IMR-90 (cell line): ENCODE measurements at regions not wholly inside any gene's neighbourhood (a gene's known extent, or its start where the extent isn't known, plus 50 kb on each side); places are given as distances from the start of the nearest gene placed in this dataset.

Experiments used
- ATAC-seq: fragments of 200-7000 bp; cut with Tn5 transposase; 2 replicates; pipeline ENCODE4 v1.9.1; 2020; ENCODE audit warnings: low read depth, mild to moderate bottlenecking, moderate library complexity
- BruUV-seq: library from RNA; stranded (reverse); fragments of 400-500 nt; replicated peaks from 2 replicates; lab custom pipeline; 2021; lab: Mats Ljungman, UMichigan
- CTCF ChIA-PET: fragments of 300-600 bp; formaldehyde crosslinking; extraction: SDS; loops from one replicate; lab custom pipeline; 2021; ENCODE audit warnings: antibody characterized with exemption; lab: Yijun Ruan, JAX
- POLR2A ChIA-PET: fragments of 300-600 bp; sonication (Branson Sonifier 250); formaldehyde crosslinking; loops from one replicate; lab custom pipeline; 2022; ENCODE audit warnings: antibody characterized with exemption; ENCODE audit not compliant: unreplicated experiment; lab: Charles Lee
- DNase-seq: peaks from one replicate; pipeline ENCODE4 v3.0.0; 2013
- H2AFZ ChIP-seq: replicated peaks from 2 replicates; pipeline ENCODE3; 2013; ENCODE audit warnings: low read length, mild to moderate bottlenecking; ENCODE audit not compliant: poor library complexity
- H2AK5ac ChIP-seq: 2 replicates; pipeline ENCODE4 v1.6.1; 2013; ENCODE audit warnings: low read depth, low read length, inconsistent platforms
- H2AK9ac ChIP-seq: replicated peaks from 2 replicates; pipeline ENCODE3; 2013; ENCODE audit warnings: mild to moderate bottlenecking, low read depth, low read length, moderate library complexity; ENCODE audit not compliant: poor library complexity
- H2BK120ac ChIP-seq: 2 replicates; pipeline ENCODE4 v1.6.1; 2013; ENCODE audit warnings: low read depth, low read length, inconsistent platforms
- H2BK15ac ChIP-seq: 3 replicates; pipeline ENCODE4 v1.6.1; 2013; ENCODE audit warnings: low read depth, low read length, inconsistent platforms
- H2BK20ac ChIP-seq: 2 replicates; pipeline ENCODE4 v1.6.1; 2013; ENCODE audit warnings: low read depth, mild to moderate bottlenecking, inconsistent platforms, low read length, moderate library complexity
- H2BK5ac ChIP-seq: 2 replicates; pipeline ENCODE4 v1.6.1; 2013; ENCODE audit warnings: mild to moderate bottlenecking, low read depth, low read length, inconsistent platforms; ENCODE audit not compliant: poor library complexity, severe bottlenecking
- H3K14ac ChIP-seq: replicated peaks from 2 replicates; pipeline ENCODE4 v1.6.1; 2013; ENCODE audit warnings: low read depth, low read length, inconsistent platforms
- H3K18ac ChIP-seq: 2 replicates; pipeline ENCODE4 v1.6.1; 2013; ENCODE audit warnings: low read depth, low read length, control low read depth
- H3K23ac ChIP-seq: 2 replicates; pipeline ENCODE4 v1.6.1; 2013; ENCODE audit warnings: low read depth, low read length, inconsistent platforms
- H3K27ac ChIP-seq: 2 replicates; pipeline ENCODE4 v1.5.1; 2013; ENCODE audit warnings: mild to moderate bottlenecking, control low read depth, low read length; ENCODE audit not compliant: insufficient read depth
- H3K27me3 ChIP-seq: 2 replicates; pipeline ENCODE4 v1.6.1; 2013; ENCODE audit warnings: low read length; ENCODE audit not compliant: control insufficient read depth, insufficient read depth
- H3K36me3 ChIP-seq: 2 replicates; pipeline ENCODE4 v1.6.1; 2013; ENCODE audit warnings: low read length, mixed read lengths; ENCODE audit not compliant: control insufficient read depth, insufficient read depth
- H3K4ac ChIP-seq: 2 replicates; pipeline ENCODE4 v1.6.1; 2013; ENCODE audit warnings: low read depth, low read length, inconsistent platforms
- H3K4me1 ChIP-seq: 2 replicates; pipeline ENCODE4 v1.6.1; 2013; ENCODE audit warnings: low read length, mixed read lengths; ENCODE audit not compliant: control insufficient read depth, insufficient read depth
- H3K4me2 ChIP-seq: 2 replicates; pipeline ENCODE4 v1.6.1; 2013; ENCODE audit warnings: low read depth, mild to moderate bottlenecking, control low read depth, low read length, moderate library complexity
- H3K4me3 ChIP-seq: 2 replicates; pipeline ENCODE4 v1.5.1; 2013; ENCODE audit warnings: low read depth, mild to moderate bottlenecking, control low read depth, low read length, moderate library complexity; ENCODE audit not compliant: insufficient read depth
- H3K56ac ChIP-seq: 2 replicates; pipeline ENCODE4 v1.6.1; 2013; ENCODE audit warnings: low read length, inconsistent platforms; ENCODE audit not compliant: insufficient read depth; ENCODE audit errors: extremely low read depth
- H3K79me1 ChIP-seq, 2 experiments: 2 replicates each; pipeline ENCODE4 v1.6.1; 2013; ENCODE audit warnings: low read length in 2 of 2, inconsistent platforms in 1 of 2, low read depth in 1 of 2
- H3K9ac ChIP-seq: 2 replicates; pipeline ENCODE4 v1.6.1; 2013; ENCODE audit warnings: low read depth, low read length, control low read depth
- H3K9me1 ChIP-seq: 2 replicates; pipeline ENCODE4 v1.6.1; 2013; ENCODE audit warnings: low read length, inconsistent platforms; ENCODE audit not compliant: insufficient read depth
- H3K9me3 ChIP-seq: 2 replicates; pipeline ENCODE4 v1.6.1; 2013; ENCODE audit warnings: low read length; ENCODE audit not compliant: control insufficient read depth, insufficient read depth
- H4K20me1 ChIP-seq: 2 replicates; pipeline ENCODE4 v1.6.1; 2013; ENCODE audit warnings: low read length, inconsistent platforms; ENCODE audit not compliant: insufficient read depth
- H4K5ac ChIP-seq: 2 replicates; pipeline ENCODE4 v1.6.1; 2013; ENCODE audit warnings: mild to moderate bottlenecking, low read depth, low read length, control low read depth
- H4K8ac ChIP-seq, 2 experiments: 2 replicates each; pipeline ENCODE4 v1.6.1; 2013; ENCODE audit warnings: low read depth in 2 of 2, low read length in 2 of 2, control low read depth in 1 of 2, inconsistent platforms in 1 of 2
- H4K91ac ChIP-seq: 2 replicates; pipeline ENCODE4 v1.6.1; 2013; ENCODE audit warnings: low read depth, low read length, inconsistent platforms; ENCODE audit not compliant: insufficient read depth
- BHLHE40 ChIP-seq: fragments of 150-350 bp; IDR thresholded peaks from 2 replicates; pipeline ENCODE4 v1.6.1; 2016; ENCODE audit warnings: mild to moderate bottlenecking, low read depth, low read length
- CEBPB ChIP-seq: IDR thresholded peaks from 2 replicates; pipeline ENCODE4 v1.6.1; 2012; ENCODE audit warnings: low read depth, low read length, improper control_type of control experiment
- CHD1 ChIP-seq: IDR thresholded peaks from 2 replicates; pipeline ENCODE4 v1.6.1; 2012; ENCODE audit warnings: low read depth, low read length, improper control_type of control experiment
- FOS ChIP-seq: fragments of 150-350 bp; IDR thresholded peaks from 2 replicates; pipeline ENCODE4 v1.6.1; 2016; ENCODE audit warnings: low read depth, low read length
- MAFK ChIP-seq: IDR thresholded peaks from 2 replicates; pipeline ENCODE4 v1.6.1; 2012; ENCODE audit warnings: low read depth, low read length, improper control_type of control experiment
- MAZ ChIP-seq: IDR thresholded peaks from 2 replicates; pipeline ENCODE4 v1.6.1; 2012; ENCODE audit warnings: low read depth, mild to moderate bottlenecking, low read length, improper control_type of control experiment, moderate library complexity, borderline replicate concordance
- MXI1 ChIP-seq: IDR thresholded peaks from 2 replicates; pipeline ENCODE4 v1.6.1; 2012; ENCODE audit warnings: low read depth, mild to moderate bottlenecking, low read length, moderate library complexity, borderline replicate concordance
- NFE2L2 ChIP-seq: fragments of 150-350 bp; IDR thresholded peaks from 2 replicates; pipeline ENCODE4 v1.6.1; 2016; ENCODE audit warnings: low read depth, mild to moderate bottlenecking, low read length
- POLR2A ChIP-seq: IDR thresholded peaks from 2 replicates; pipeline ENCODE4 v1.6.1; 2012; ENCODE audit warnings: mild to moderate bottlenecking, low read depth, low read length
- RAD21 ChIP-seq: IDR thresholded peaks from 2 replicates; pipeline ENCODE4 v1.6.1; 2012; ENCODE audit warnings: low read length, improper control_type of control experiment
- RCOR1 ChIP-seq: IDR thresholded peaks from 2 replicates; pipeline ENCODE4 v1.6.1; 2012; ENCODE audit warnings: mild to moderate bottlenecking, low read length, improper control_type of control experiment; ENCODE audit not compliant: insufficient replicate concordance
- RFX5 ChIP-seq: IDR thresholded peaks from 2 replicates; pipeline ENCODE4 v1.8.0; 2012; ENCODE audit warnings: low read depth, mild to moderate bottlenecking, low read length, moderate library complexity
- SMC3 ChIP-seq: fragments of 150-350 bp; IDR thresholded peaks from 2 replicates; pipeline ENCODE4 v1.6.1; 2016; ENCODE audit warnings: low read depth, mild to moderate bottlenecking, antibody characterized with exemption, low read length, moderate library complexity
- WGBS, 2 experiments: methylation state at CpG; one replicate each; pipeline versions ENCODE4 v1.1.5 to v1.1.7; 2013; ENCODE audit warnings: missing lambda C conversion rate in 2 of 2; ENCODE audit not compliant: insufficient read length in 1 of 2; ENCODE audit errors: extremely low coverage in 2 of 2; 5-methylcytosine and 5-hydroxymethylcytosine counted together
- dilution Hi-C: fragments of 300-500 bp; cut with HindIII; formaldehyde crosslinking; loops from one replicate; pipeline ENCODE4 v1.14.3; 2018; ENCODE audit warnings: low sequenced_read_pairs; ENCODE audit not compliant: unreplicated experiment
- in situ Hi-C: fragments of 300-500 bp; cut with MboI; formaldehyde crosslinking; loops from 3 replicates; pipeline ENCODE4 v1.14.3; 2019; ENCODE audit warnings: low sequenced_read_pairs, inconsistent platforms, mixed read lengths
- intact Hi-C: fragments of 100-400 bp; cut with micrococcal nuclease; formaldehyde crosslinking; loops from 2 replicates; pipeline ENCODE4 v1.10.0; 2022
- TF ChIP-seq, protein P1 (sequence below): conservative IDR thresholded peaks from 2 replicates; pipeline ENCODE4 v1.5.1; 2012; ENCODE audit warnings: mild to moderate bottlenecking, low read depth, low read length, improper control_type of control experiment
- TF ChIP-seq, protein P2 (sequence below): fragments of 150-350 bp; IDR thresholded peaks from 2 replicates; pipeline ENCODE4 v1.6.1; 2016; ENCODE audit warnings: low read depth, mild to moderate bottlenecking, low read length, moderate library complexity, borderline replicate concordance
- TF ChIP-seq, protein P3 (sequence below): fragments of 150-350 bp; IDR thresholded peaks from 2 replicates; pipeline ENCODE4 v1.6.1; 2017; ENCODE audit warnings: mild to moderate bottlenecking, antibody characterized with exemption, low read length, low read depth

DNA sequence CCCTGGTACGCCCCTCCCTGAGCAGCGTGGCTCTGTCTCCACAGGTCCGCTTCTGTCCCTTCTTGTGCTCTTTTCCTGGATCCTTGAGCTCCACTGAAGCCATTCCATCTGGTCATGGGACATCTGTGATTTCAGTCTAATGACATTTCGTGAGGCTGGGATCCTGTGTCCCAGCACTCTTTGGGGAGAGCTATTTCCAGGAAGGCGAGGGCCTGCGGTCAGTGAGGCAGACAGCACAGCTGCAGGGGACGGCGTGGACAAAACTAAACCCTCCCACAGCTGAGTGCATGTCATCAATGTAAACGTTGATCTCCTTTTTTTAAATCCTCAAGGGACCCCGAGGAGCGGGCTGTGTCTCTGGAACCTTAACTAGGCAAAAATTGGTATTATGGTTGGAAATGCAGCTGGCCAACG is 127.7 kb downstream of the DACT1 start:
- Histone ChIP-seq H4K8ac (no peak overlapping the region), H3K4ac (no peak overlapping the region), H3K23ac (no peak overlapping the region), H3K36me3 (no peaks in the 10 kb centered on the region), H2BK5ac (no peak overlapping the region), H3K14ac (no peak overlapping the region), H3K9ac (no peak overlapping the region), H2AFZ (no peak overlapping the region), H3K27ac (no peak overlapping the region), H3K9me1 (no peaks in the 10 kb centered on the region), H2BK120ac (no peak overlapping the region), H3K27me3 (peaks cover 5% of the 10 kb centered on the region), H3K4me1 (no peaks in the 10 kb centered on the region), H2AK9ac (no peak overlapping the region), H3K4me2 (no peak overlapping the region), H2BK15ac (no peak overlapping the region), H4K20me1 (no peaks in the 10 kb centered on the region), H2BK20ac (no peak overlapping the region), H3K9me3 (no peaks in the 10 kb centered on the region), H3K56ac (no peak overlapping the region), H3K79me1 (no peaks in the 10 kb centered on the region), H3K18ac (no peak overlapping the region), H2AK5ac (no peak overlapping the region), H3K4me3 (no peak overlapping the region), H4K5ac (no peak overlapping the region), H4K91ac (no peak overlapping the region)
- TF ChIP-seq NFE2L2 (no peak), RFX5 (no peak), BHLHE40 (no peak), CHD1 (no peak), MAFK (no peak), FOS (no peak), CEBPB (no peak), POLR2A (no peak), MXI1 (no peak), MAZ (no peak), RAD21 (no peak), RCOR1 (no peak), SMC3 (no peak)
- TF ChIP-seq, protein P1, sequence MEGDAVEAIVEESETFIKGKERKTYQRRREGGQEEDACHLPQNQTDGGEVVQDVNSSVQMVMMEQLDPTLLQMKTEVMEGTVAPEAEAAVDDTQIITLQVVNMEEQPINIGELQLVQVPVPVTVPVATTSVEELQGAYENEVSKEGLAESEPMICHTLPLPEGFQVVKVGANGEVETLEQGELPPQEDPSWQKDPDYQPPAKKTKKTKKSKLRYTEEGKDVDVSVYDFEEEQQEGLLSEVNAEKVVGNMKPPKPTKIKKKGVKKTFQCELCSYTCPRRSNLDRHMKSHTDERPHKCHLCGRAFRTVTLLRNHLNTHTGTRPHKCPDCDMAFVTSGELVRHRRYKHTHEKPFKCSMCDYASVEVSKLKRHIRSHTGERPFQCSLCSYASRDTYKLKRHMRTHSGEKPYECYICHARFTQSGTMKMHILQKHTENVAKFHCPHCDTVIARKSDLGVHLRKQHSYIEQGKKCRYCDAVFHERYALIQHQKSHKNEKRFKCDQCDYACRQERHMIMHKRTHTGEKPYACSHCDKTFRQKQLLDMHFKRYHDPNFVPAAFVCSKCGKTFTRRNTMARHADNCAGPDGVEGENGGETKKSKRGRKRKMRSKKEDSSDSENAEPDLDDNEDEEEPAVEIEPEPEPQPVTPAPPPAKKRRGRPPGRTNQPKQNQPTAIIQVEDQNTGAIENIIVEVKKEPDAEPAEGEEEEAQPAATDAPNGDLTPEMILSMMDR, result no peak
- TF ChIP-seq, protein P2, sequence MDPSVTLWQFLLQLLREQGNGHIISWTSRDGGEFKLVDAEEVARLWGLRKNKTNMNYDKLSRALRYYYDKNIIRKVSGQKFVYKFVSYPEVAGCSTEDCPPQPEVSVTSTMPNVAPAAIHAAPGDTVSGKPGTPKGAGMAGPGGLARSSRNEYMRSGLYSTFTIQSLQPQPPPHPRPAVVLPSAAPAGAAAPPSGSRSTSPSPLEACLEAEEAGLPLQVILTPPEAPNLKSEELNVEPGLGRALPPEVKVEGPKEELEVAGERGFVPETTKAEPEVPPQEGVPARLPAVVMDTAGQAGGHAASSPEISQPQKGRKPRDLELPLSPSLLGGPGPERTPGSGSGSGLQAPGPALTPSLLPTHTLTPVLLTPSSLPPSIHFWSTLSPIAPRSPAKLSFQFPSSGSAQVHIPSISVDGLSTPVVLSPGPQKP, result no peak
- TF ChIP-seq, protein P3, sequence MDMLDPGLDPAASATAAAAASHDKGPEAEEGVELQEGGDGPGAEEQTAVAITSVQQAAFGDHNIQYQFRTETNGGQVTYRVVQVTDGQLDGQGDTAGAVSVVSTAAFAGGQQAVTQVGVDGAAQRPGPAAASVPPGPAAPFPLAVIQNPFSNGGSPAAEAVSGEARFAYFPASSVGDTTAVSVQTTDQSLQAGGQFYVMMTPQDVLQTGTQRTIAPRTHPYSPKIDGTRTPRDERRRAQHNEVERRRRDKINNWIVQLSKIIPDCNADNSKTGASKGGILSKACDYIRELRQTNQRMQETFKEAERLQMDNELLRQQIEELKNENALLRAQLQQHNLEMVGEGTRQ, result no peak
- no peak for ATAC-seq
- intact Hi-C loops (no loop called here), in situ Hi-C loops (no loop called here), dilution Hi-C loops (no loop called here)
- no peak for DNase-seq
- ChIA-PET CTCF (no interaction called here), POLR2A (no interaction called here)
- 76% methylated on average over 4 of the region's 12 CpGs; no CpG with 5 or more reads in 1 of the 2 experiments for WGBS, 2 experiments
- BruUV-seq, result no TSS peak
